Activated naive CD8-positive, alpha-beta T cell treated with anti-CD3 and anti-CD28 coated beads for 36 hours (primary cell): ENCODE measurements at regions not wholly inside any gene's neighbourhood (a gene's known extent, or its start where the extent isn't known, plus 50 kb on each side); places are given as distances from the start of the nearest gene placed in this dataset.
"Not testable (repeated sequence)": the region's sequence is repeated elsewhere in the genome, so short reads cannot be mapped to it uniquely, and the experiment has no call there.

Source experiments
- DNase-seq: peaks from one replicate; pipeline ENCODE4 v3.0.0; 2021
- H3K27ac Mint-ChIP-seq: one replicate; pipeline ENCODE4 v1.8.0; 2022; ENCODE audit warnings: mild to moderate bottlenecking, moderate library complexity, mixed read lengths
- H3K27me3 Mint-ChIP-seq: one replicate; pipeline ENCODE4 v1.8.0; 2022; ENCODE audit warnings: mild to moderate bottlenecking, mixed read lengths
- H3K36me3 Mint-ChIP-seq: one replicate; pipeline ENCODE4 v1.8.0; 2021; ENCODE audit warnings: mild to moderate bottlenecking, mixed read lengths
- H3K4me1 Mint-ChIP-seq: one replicate; pipeline ENCODE4 v1.8.0; 2021; ENCODE audit warnings: mixed read lengths
- H3K4me3 Mint-ChIP-seq: one replicate; pipeline ENCODE4 v1.8.0; 2022; ENCODE audit warnings: mild to moderate bottlenecking, moderate library complexity, mixed read lengths
- H3K9me3 Mint-ChIP-seq: one replicate; pipeline ENCODE4 v1.8.0; 2022; ENCODE audit warnings: mixed read lengths

GRCh38 chr6:66126358-66126757, 419.3 kb upstream of the EYS start:
- no peaks in the 10 kb centered on the region for H3K9me3 Mint-ChIP-seq
- H3K4me1 Mint-ChIP-seq: no peaks in the 10 kb centered on the region
- H3K36me3 Mint-ChIP-seq: no peaks in the 10 kb centered on the region
- no peaks in the 10 kb centered on the region for H3K27me3 Mint-ChIP-seq
- no peak overlapping the region for H3K27ac Mint-ChIP-seq
- H3K4me3 Mint-ChIP-seq: no peak overlapping the region
- DNase-seq: no peak

GRCh38 chr6:66103954-66104353, 396.9 kb upstream of the EYS start:
- no peaks in the 10 kb centered on the region for H3K36me3 Mint-ChIP-seq
- no peaks in the 10 kb centered on the region for H3K4me1 Mint-ChIP-seq
- no peak for DNase-seq
- peaks cover 21% of the 10 kb centered on the region for H3K9me3 Mint-ChIP-seq
- no peak overlapping the region for H3K4me3 Mint-ChIP-seq
- H3K27ac Mint-ChIP-seq: no peak overlapping the region
- no peaks in the 10 kb centered on the region for H3K27me3 Mint-ChIP-seq

- H3K27me3 Mint-ChIP-seq: no peaks in the 10 kb centered on the region
- no peaks in the 10 kb centered on the region for H3K36me3 Mint-ChIP-seq
- no peaks in the 10 kb centered on the region for H3K4me1 Mint-ChIP-seq
- no peak overlapping the region for H3K4me3 Mint-ChIP-seq
- no peak for DNase-seq
- H3K27ac Mint-ChIP-seq: no peak overlapping the region
- peaks cover 22% of the 10 kb centered on the region for H3K9me3 Mint-ChIP-seq
These were observed 396.3 kb upstream of the EYS start for GRCh38 chr6:66103354-66103753.

GRCh38 chr6:66096679-66097078, 389.7 kb upstream of the EYS start:
- Mint-ChIP-seq H3K4me3 (no peak overlapping the region), H3K9me3 (peaks cover 14% of the 10 kb centered on the region), H3K27me3 (no peaks in the 10 kb centered on the region), H3K27ac (no peak overlapping the region), H3K36me3 (no peaks in the 10 kb centered on the region), H3K4me1 (no peaks in the 10 kb centered on the region)
- no peak for DNase-seq

- Mint-ChIP-seq H3K27me3 (no peaks in the 10 kb centered on the region), H3K4me1 (no peaks in the 10 kb centered on the region), H3K9me3 (peaks cover 8% of the 10 kb centered on the region), H3K27ac (no peak overlapping the region), H3K36me3 (no peaks in the 10 kb centered on the region), H3K4me3 (no peak overlapping the region)
- no peak for DNase-seq
These were observed 387.6 kb upstream of the EYS start for GRCh38 chr6:66094615-66095014.

GRCh38 chr6:66092306-66092705, 385.3 kb upstream of the EYS start:
- not testable (repeated sequence) for DNase-seq, H3K36me3 Mint-ChIP-seq, H3K9me3 Mint-ChIP-seq, H3K4me1 Mint-ChIP-seq, H3K27me3 Mint-ChIP-seq, H3K27ac Mint-ChIP-seq, H3K4me3 Mint-ChIP-seq

- Mint-ChIP-seq H3K27me3 (no peaks in the 10 kb centered on the region), H3K4me3 (no peak overlapping the region), H3K4me1 (no peaks in the 10 kb centered on the region), H3K9me3 (peaks cover 32% of the 10 kb centered on the region), H3K36me3 (peaks cover 3% of the 10 kb centered on the region), H3K27ac (no peak overlapping the region)
- DNase-seq: no peak
These were observed 379.5 kb upstream of the EYS start for GRCh38 chr6:66086532-66086931.

- Mint-ChIP-seq H3K4me1 (no peaks in the 10 kb centered on the region), H3K4me3 (no peak overlapping the region), H3K36me3 (peaks cover 3% of the 10 kb centered on the region), H3K27ac (no peak overlapping the region), H3K9me3 (peaks cover 35% of the 10 kb centered on the region), H3K27me3 (no peaks in the 10 kb centered on the region)
- DNase-seq: no peak
These were observed 375.9 kb upstream of the EYS start for GRCh38 chr6:66082914-66083313.

- DNase-seq: no peak
- Mint-ChIP-seq H3K27me3 (no peaks in the 10 kb centered on the region), H3K9me3 (peaks cover 7% of the 10 kb centered on the region), H3K27ac (no peak overlapping the region), H3K4me1 (no peaks in the 10 kb centered on the region), H3K36me3 (no peaks in the 10 kb centered on the region), H3K4me3 (no peak overlapping the region)
These were observed 361.9 kb upstream of the EYS start for GRCh38 chr6:66068907-66069306.

- H3K4me3 Mint-ChIP-seq: no peak overlapping the region
- peaks cover 7% of the 10 kb centered on the region for H3K9me3 Mint-ChIP-seq
- no peaks in the 10 kb centered on the region for H3K27me3 Mint-ChIP-seq
- no peaks in the 10 kb centered on the region for H3K4me1 Mint-ChIP-seq
- DNase-seq: no peak
- no peak overlapping the region for H3K27ac Mint-ChIP-seq
- H3K36me3 Mint-ChIP-seq: no peaks in the 10 kb centered on the region
These were observed 361.0 kb upstream of the EYS start for GRCh38 chr6:66068033-66068432.

GRCh38 chr6:66065313-66065712, 358.3 kb upstream of the EYS start:
- Mint-ChIP-seq H3K27ac (no peak overlapping the region), H3K4me3 (no peak overlapping the region), H3K9me3 (peaks cover 7% of the 10 kb centered on the region), H3K27me3 (no peaks in the 10 kb centered on the region), H3K4me1 (no peaks in the 10 kb centered on the region), H3K36me3 (no peaks in the 10 kb centered on the region)
- no peak for DNase-seq

GRCh38 chr6:66057034-66057433, 350.0 kb upstream of the EYS start:
- Mint-ChIP-seq H3K27me3 (no peaks in the 10 kb centered on the region), H3K9me3 (no peaks in the 10 kb centered on the region), H3K4me3 (no peak overlapping the region), H3K36me3 (no peaks in the 10 kb centered on the region), H3K27ac (no peak overlapping the region), H3K4me1 (no peaks in the 10 kb centered on the region)
- no peak for DNase-seq

- H3K36me3 Mint-ChIP-seq: no peaks in the 10 kb centered on the region
- no peak for DNase-seq
- H3K9me3 Mint-ChIP-seq: no peaks in the 10 kb centered on the region
- H3K27me3 Mint-ChIP-seq: no peaks in the 10 kb centered on the region
- no peak overlapping the region for H3K4me3 Mint-ChIP-seq
- no peaks in the 10 kb centered on the region for H3K4me1 Mint-ChIP-seq
- no peak overlapping the region for H3K27ac Mint-ChIP-seq
These were observed 347.9 kb upstream of the EYS start for GRCh38 chr6:66054967-66055366.

GRCh38 chr6:66051812-66052211, 344.8 kb upstream of the EYS start:
- Mint-ChIP-seq H3K27ac (no peak overlapping the region), H3K4me1 (no peaks in the 10 kb centered on the region), H3K36me3 (no peaks in the 10 kb centered on the region), H3K9me3 (peaks cover 2% of the 10 kb centered on the region), H3K4me3 (no peak overlapping the region), H3K27me3 (no peaks in the 10 kb centered on the region)
- DNase-seq: no peak

- H3K4me1 Mint-ChIP-seq: no peaks in the 10 kb centered on the region
- no peaks in the 10 kb centered on the region for H3K27me3 Mint-ChIP-seq
- no peak for DNase-seq
- no peak overlapping the region for H3K4me3 Mint-ChIP-seq
- H3K9me3 Mint-ChIP-seq: peaks cover 4% of the 10 kb centered on the region
- H3K36me3 Mint-ChIP-seq: no peaks in the 10 kb centered on the region
- no peak overlapping the region for H3K27ac Mint-ChIP-seq
These were observed 341.9 kb upstream of the EYS start for GRCh38 chr6:66048684-66049474.

GRCh38 chr6:66032626-66033025, 325.6 kb upstream of the EYS start:
- Mint-ChIP-seq H3K9me3 (peaks cover 9% of the 10 kb centered on the region), H3K36me3 (no peaks in the 10 kb centered on the region), H3K27me3 (no peaks in the 10 kb centered on the region), H3K4me1 (no peaks in the 10 kb centered on the region), H3K27ac (no peak overlapping the region), H3K4me3 (no peak overlapping the region)
- no peak for DNase-seq
